GM12878 (cell line): ENCODE measurements at regions not wholly inside any gene's neighbourhood (a gene's known extent, or its start where the extent isn't known, plus 50 kb on each side); places are given as distances from the start of the nearest gene placed in this dataset.

Experiments
- ATAC-seq: fragments of 200-7000 bp; cut with Tn5 transposase; 3 replicates; pipeline ENCODE4 v1.9.1; 2020; ENCODE audit warnings: mild to moderate bottlenecking, moderate library complexity
- BruUV-seq: library from RNA; stranded (reverse); fragments of 400-500 nt; replicated peaks from 2 replicates; lab custom pipeline; 2021; lab: Mats Ljungman, UMichigan
- CTCF ChIA-PET: fragments of 300-600 bp; sonication (Branson Sonifier 250); formaldehyde crosslinking; extraction: SDS; loops from one replicate; lab custom pipeline; 2021; ENCODE audit warnings: inconsistent platforms; lab: Yijun Ruan, JAX
- POLR2A ChIA-PET: fragments of 350-600 bp; formaldehyde crosslinking; extraction: SDS; loops from one replicate; lab custom pipeline; 2021; ENCODE audit warnings: inconsistent platforms; lab: Charles Lee
- RAD21 ChIA-PET: fragments of 300-600 bp; sonication (Branson Sonifier 250); formaldehyde crosslinking; loops from one replicate; lab custom pipeline; 2023; ENCODE audit warnings: antibody characterized with exemption; ENCODE audit not compliant: unreplicated experiment; lab: Charles Lee
- SMC1A ChIA-PET: fragments of 300-600 bp; sonication (Branson Sonifier 250); formaldehyde crosslinking; loops from one replicate; lab custom pipeline; 2023; ENCODE audit not compliant: unreplicated experiment, uncharacterized antibody; lab: Charles Lee
- DNase-seq: peaks from one replicate; pipeline ENCODE4 v3.0.0-alpha.2; 2011; ENCODE audit warnings: low read depth, low spot score
- FAIRE-seq: peaks from 3 replicates; lab custom pipeline; 2011; peaks lifted over from hg19 to GRCh38; lab: Jason Lieb, UNC
- H2AFZ ChIP-seq: 2 replicates; pipeline ENCODE4 v1.6.0; 2011; ENCODE audit warnings: low read depth, low read length, control low read depth; ENCODE audit not compliant: control insufficient read depth
- H3K27ac ChIP-seq: 2 replicates; pipeline ENCODE4 v1.5.1; 2011; ENCODE audit warnings: control low read depth; ENCODE audit not compliant: control insufficient read depth, insufficient read depth
- H3K27me3 ChIP-seq, 2 experiments: replicated peaks in 1 of 2; 2 replicates each; pipeline versions ENCODE4 v1.6.0 to v1.6.1; 2011; ENCODE audit warnings: low read length in 1 of 2; ENCODE audit not compliant: control insufficient read depth in 2 of 2, insufficient read depth in 2 of 2
- H3K36me3 ChIP-seq, 2 experiments: 2 replicates each; pipeline ENCODE4 v1.5.1; 2011; ENCODE audit warnings: low read length in 1 of 2; ENCODE audit not compliant: control insufficient read depth in 2 of 2, insufficient read depth in 2 of 2
- H3K4me1 ChIP-seq: 2 replicates; pipeline ENCODE4 v1.6.1; 2011; ENCODE audit warnings: mild to moderate bottlenecking, low read length, moderate library complexity, mixed read lengths; ENCODE audit not compliant: control insufficient read depth, insufficient read depth
- H3K4me2 ChIP-seq: 2 replicates; pipeline ENCODE4 v1.6.0; 2011; ENCODE audit warnings: control low read depth; ENCODE audit not compliant: control insufficient read depth, insufficient read depth
- H3K4me3 ChIP-seq: fragments of 200-600 bp; sonication (generic); 2 replicates; pipeline ENCODE4 v1.5.1; 2016
- H3K79me2 ChIP-seq: 2 replicates; pipeline ENCODE4 v1.6.0; 2011; ENCODE audit warnings: low read length; ENCODE audit not compliant: control insufficient read depth, insufficient read depth
- H3K9ac ChIP-seq: 2 replicates; pipeline ENCODE4 v1.8.0; 2011; ENCODE audit warnings: low read length, control low read depth, mixed read lengths; ENCODE audit not compliant: control insufficient read depth, insufficient read depth
- H3K9me3 ChIP-seq: replicated peaks from 3 replicates; pipeline ENCODE4 v1.5.1; 2011; ENCODE audit warnings: mild to moderate bottlenecking, low read length; ENCODE audit not compliant: control insufficient read depth, insufficient read depth
- H4K20me1 ChIP-seq: 2 replicates; pipeline ENCODE4 v1.6.0; 2011; ENCODE audit not compliant: control insufficient read depth, insufficient read depth
- ATF7 ChIP-seq: fragments of 450-650 bp; IDR thresholded peaks from 2 replicates; pipeline ENCODE4 v1.6.1; 2016; ENCODE audit warnings: low read depth, mild to moderate bottlenecking
- NFYA ChIP-seq: IDR thresholded peaks from 2 replicates; pipeline ENCODE4 v1.6.1; 2011; ENCODE audit warnings: low read depth, mild to moderate bottlenecking, low read length, improper control_type of control experiment, borderline replicate concordance
- in situ Hi-C: fragments of 300-500 bp; cut with MboI; formaldehyde crosslinking; loops from 9 replicates; pipeline ENCODE4 v1.14.3; 2018; ENCODE audit warnings: mixed read lengths
- intact Hi-C: fragments of 100-400 bp; cut with micrococcal nuclease; formaldehyde crosslinking; loops from one replicate; pipeline ENCODE4 v1.14.2; 2022; ENCODE audit not compliant: unreplicated experiment
- TF ChIP-seq, protein P1 (sequence below): fragments of 450-650 bp; IDR thresholded peaks from 2 replicates; pipeline ENCODE4 v1.6.1; 2017; ENCODE audit warnings: mild to moderate bottlenecking, moderate library complexity
- TF ChIP-seq, protein P2 (sequence below): fragments of 450-650 bp; formaldehyde crosslinking; IDR thresholded peaks from 2 replicates; pipeline ENCODE4 v1.4.0; 2020; ENCODE audit warnings: mild to moderate bottlenecking, moderate library complexity
- TF ChIP-seq, protein P3 (sequence below): fragments of 450-650 bp; IDR thresholded peaks from 2 replicates; pipeline ENCODE4 v1.6.1; 2017; ENCODE audit warnings: mild to moderate bottlenecking, moderate library complexity
- TF ChIP-seq, protein P4 (sequence below): fragments of 150-350 bp; IDR thresholded peaks from 2 replicates; pipeline ENCODE4 v1.6.1; 2016; ENCODE audit warnings: low read depth, low read length

DNA sequence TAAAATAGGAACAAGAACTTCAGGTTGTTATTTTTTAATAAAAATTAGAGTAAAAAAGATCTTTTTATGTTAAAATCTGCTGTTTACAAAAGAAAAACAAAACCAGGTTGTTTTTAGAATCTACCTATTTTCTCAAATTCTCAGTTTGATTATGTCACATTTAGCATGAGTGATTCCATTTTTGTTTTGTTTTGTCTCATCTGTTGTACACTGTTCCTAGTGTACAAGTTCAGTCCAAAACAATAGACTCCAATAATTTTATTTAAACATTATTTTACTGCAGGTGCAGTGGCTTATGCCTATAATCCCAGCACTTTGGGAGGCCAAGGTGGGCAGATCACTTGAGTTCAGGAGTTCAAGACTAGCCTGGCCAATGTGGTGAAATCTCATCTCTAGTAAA is 2142.7 kb downstream of the TP53TG3F start:
- ChIA-PET RAD21 (interaction anchor here (1.0 to 1.4 kb wide), 6 partner anchors 30 to 196 kb away, joined by 3 to 5 read pairs (median 4); no protein-coding TSS in a partner anchor), POLR2A (no interaction called here), SMC1A (interaction anchor here (0.9 to 1.2 kb wide), 3 partner anchors 28 to 198 kb away, joined by 3 to 6 read pairs (median 3); no protein-coding TSS in a partner anchor), CTCF (no interaction called here)
- intact Hi-C loops, result loop anchor here (10.0 kb wide), 1 partner anchor 53 kb away; no protein-coding TSS in a partner anchor
- in situ Hi-C loops, result loop anchor here (10.0 kb wide), 1 partner anchor 57 kb away; no protein-coding TSS in a partner anchor
- FAIRE-seq, result no peak
- no peaks in the 10 kb centered on the region for H3K36me3 ChIP-seq
- BruUV-seq, result no TSS peak
- no peak overlapping the region for H2AFZ ChIP-seq
- H4K20me1 ChIP-seq, result no peaks in the 10 kb centered on the region
- no peak overlapping the region for H3K4me3 ChIP-seq
- H3K79me2 ChIP-seq, result no peaks in the 10 kb centered on the region
- H3K9ac ChIP-seq, result no peak overlapping the region
- H3K27ac ChIP-seq, result no peak overlapping the region
- no peaks in the 10 kb centered on the region for H3K27me3 ChIP-seq
- no peak for DNase-seq
- no peak overlapping the region for H3K4me2 ChIP-seq
- no peak for ATAC-seq
- H3K4me1 ChIP-seq, result no peaks in the 10 kb centered on the region
- no peaks in the 10 kb centered on the region for H3K9me3 ChIP-seq
- TF ChIP-seq, protein P1, sequence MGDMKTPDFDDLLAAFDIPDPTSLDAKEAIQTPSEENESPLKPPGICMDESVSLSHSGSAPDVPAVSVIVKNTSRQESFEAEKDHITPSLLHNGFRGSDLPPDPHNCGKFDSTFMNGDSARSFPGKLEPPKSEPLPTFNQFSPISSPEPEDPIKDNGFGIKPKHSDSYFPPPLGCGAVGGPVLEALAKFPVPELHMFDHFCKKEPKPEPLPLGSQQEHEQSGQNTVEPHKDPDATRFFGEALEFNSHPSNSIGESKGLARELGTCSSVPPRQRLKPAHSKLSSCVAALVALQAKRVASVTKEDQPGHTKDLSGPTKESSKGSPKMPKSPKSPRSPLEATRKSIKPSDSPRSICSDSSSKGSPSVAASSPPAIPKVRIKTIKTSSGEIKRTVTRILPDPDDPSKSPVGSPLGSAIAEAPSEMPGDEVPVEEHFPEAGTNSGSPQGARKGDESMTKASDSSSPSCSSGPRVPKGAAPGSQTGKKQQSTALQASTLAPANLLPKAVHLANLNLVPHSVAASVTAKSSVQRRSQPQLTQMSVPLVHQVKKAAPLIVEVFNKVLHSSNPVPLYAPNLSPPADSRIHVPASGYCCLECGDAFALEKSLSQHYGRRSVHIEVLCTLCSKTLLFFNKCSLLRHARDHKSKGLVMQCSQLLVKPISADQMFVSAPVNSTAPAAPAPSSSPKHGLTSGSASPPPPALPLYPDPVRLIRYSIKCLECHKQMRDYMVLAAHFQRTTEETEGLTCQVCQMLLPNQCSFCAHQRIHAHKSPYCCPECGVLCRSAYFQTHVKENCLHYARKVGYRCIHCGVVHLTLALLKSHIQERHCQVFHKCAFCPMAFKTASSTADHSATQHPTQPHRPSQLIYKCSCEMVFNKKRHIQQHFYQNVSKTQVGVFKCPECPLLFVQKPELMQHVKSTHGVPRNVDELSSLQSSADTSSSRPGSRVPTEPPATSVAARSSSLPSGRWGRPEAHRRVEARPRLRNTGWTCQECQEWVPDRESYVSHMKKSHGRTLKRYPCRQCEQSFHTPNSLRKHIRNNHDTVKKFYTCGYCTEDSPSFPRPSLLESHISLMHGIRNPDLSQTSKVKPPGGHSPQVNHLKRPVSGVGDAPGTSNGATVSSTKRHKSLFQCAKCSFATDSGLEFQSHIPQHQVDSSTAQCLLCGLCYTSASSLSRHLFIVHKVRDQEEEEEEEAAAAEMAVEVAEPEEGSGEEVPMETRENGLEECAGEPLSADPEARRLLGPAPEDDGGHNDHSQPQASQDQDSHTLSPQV, result peak; percentile 84; the same call in 1 of the 2 replicates
- TF ChIP-seq, protein P2, sequence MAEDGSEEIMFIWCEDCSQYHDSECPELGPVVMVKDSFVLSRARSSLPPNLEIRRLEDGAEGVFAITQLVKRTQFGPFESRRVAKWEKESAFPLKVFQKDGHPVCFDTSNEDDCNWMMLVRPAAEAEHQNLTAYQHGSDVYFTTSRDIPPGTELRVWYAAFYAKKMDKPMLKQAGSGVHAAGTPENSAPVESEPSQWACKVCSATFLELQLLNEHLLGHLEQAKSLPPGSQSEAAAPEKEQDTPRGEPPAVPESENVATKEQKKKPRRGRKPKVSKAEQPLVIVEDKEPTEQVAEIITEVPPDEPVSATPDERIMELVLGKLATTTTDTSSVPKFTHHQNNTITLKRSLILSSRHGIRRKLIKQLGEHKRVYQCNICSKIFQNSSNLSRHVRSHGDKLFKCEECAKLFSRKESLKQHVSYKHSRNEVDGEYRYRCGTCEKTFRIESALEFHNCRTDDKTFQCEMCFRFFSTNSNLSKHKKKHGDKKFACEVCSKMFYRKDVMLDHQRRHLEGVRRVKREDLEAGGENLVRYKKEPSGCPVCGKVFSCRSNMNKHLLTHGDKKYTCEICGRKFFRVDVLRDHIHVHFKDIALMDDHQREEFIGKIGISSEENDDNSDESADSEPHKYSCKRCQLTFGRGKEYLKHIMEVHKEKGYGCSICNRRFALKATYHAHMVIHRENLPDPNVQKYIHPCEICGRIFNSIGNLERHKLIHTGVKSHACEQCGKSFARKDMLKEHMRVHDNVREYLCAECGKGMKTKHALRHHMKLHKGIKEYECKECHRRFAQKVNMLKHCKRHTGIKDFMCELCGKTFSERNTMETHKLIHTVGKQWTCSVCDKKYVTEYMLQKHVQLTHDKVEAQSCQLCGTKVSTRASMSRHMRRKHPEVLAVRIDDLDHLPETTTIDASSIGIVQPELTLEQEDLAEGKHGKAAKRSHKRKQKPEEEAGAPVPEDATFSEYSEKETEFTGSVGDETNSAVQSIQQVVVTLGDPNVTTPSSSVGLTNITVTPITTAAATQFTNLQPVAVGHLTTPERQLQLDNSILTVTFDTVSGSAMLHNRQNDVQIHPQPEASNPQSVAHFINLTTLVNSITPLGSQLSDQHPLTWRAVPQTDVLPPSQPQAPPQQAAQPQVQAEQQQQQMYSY (CRISPR knock-in tag), result peak; percentile 61; the same call in 1 of the 2 replicates
- no peak for TF ChIP-seq NFYA
- TF ChIP-seq, protein P3, sequence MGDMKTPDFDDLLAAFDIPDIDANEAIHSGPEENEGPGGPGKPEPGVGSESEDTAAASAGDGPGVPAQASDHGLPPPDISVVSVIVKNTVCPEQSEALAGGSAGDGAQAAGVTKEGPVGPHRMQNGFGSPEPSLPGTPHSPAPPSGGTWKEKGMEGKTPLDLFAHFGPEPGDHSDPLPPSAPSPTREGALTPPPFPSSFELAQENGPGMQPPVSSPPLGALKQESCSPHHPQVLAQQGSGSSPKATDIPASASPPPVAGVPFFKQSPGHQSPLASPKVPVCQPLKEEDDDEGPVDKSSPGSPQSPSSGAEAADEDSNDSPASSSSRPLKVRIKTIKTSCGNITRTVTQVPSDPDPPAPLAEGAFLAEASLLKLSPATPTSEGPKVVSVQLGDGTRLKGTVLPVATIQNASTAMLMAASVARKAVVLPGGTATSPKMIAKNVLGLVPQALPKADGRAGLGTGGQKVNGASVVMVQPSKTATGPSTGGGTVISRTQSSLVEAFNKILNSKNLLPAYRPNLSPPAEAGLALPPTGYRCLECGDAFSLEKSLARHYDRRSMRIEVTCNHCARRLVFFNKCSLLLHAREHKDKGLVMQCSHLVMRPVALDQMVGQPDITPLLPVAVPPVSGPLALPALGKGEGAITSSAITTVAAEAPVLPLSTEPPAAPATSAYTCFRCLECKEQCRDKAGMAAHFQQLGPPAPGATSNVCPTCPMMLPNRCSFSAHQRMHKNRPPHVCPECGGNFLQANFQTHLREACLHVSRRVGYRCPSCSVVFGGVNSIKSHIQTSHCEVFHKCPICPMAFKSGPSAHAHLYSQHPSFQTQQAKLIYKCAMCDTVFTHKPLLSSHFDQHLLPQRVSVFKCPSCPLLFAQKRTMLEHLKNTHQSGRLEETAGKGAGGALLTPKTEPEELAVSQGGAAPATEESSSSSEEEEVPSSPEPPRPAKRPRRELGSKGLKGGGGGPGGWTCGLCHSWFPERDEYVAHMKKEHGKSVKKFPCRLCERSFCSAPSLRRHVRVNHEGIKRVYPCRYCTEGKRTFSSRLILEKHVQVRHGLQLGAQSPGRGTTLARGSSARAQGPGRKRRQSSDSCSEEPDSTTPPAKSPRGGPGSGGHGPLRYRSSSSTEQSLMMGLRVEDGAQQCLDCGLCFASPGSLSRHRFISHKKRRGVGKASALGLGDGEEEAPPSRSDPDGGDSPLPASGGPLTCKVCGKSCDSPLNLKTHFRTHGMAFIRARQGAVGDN, result peak; percentile 43; the same call in 1 of the 2 replicates
- TF ChIP-seq ATF7, result no peak
- TF ChIP-seq, protein P4, sequence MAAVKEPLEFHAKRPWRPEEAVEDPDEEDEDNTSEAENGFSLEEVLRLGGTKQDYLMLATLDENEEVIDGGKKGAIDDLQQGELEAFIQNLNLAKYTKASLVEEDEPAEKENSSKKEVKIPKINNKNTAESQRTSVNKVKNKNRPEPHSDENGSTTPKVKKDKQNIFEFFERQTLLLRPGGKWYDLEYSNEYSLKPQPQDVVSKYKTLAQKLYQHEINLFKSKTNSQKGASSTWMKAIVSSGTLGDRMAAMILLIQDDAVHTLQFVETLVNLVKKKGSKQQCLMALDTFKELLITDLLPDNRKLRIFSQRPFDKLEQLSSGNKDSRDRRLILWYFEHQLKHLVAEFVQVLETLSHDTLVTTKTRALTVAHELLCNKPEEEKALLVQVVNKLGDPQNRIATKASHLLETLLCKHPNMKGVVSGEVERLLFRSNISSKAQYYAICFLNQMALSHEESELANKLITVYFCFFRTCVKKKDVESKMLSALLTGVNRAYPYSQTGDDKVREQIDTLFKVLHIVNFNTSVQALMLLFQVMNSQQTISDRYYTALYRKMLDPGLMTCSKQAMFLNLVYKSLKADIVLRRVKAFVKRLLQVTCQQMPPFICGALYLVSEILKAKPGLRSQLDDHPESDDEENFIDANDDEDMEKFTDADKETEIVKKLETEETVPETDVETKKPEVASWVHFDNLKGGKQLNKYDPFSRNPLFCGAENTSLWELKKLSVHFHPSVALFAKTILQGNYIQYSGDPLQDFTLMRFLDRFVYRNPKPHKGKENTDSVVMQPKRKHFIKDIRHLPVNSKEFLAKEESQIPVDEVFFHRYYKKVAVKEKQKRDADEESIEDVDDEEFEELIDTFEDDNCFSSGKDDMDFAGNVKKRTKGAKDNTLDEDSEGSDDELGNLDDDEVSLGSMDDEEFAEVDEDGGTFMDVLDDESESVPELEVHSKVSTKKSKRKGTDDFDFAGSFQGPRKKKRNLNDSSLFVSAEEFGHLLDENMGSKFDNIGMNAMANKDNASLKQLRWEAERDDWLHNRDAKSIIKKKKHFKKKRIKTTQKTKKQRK, result no peak
